ENCODE measurements at regions not wholly inside any gene's neighbourhood (a gene's known extent, or its start where the extent isn't known, plus 50 kb on each side); places are given as distances from the start of the nearest gene placed in this dataset.
"Not testable (repeated sequence)": the region's sequence is repeated elsewhere in the genome, so short reads cannot be mapped to it uniquely, and the experiment has no call there.

- DNase-seq (ENCODE audit: low read depth) = no peak
Measured at GRCh38 chr12:74370608-74371216, 166.9 kb upstream of the ATXN7L3B start.

- DNase-seq (ENCODE audit: low read depth) = no peak
Measured at GRCh38 chr12:74379114-74379513, 158.5 kb upstream of the ATXN7L3B start.

- peak; percentile 25 for DNase-seq (ENCODE audit: low read depth)
Measured at GRCh38 chr12:74381958-74382357, 155.7 kb upstream of the ATXN7L3B start.

- DNase-seq (ENCODE audit: low read depth) = no peak
Measured at GRCh38 chr12:74382983-74383382, 154.7 kb upstream of the ATXN7L3B start.

DNA sequence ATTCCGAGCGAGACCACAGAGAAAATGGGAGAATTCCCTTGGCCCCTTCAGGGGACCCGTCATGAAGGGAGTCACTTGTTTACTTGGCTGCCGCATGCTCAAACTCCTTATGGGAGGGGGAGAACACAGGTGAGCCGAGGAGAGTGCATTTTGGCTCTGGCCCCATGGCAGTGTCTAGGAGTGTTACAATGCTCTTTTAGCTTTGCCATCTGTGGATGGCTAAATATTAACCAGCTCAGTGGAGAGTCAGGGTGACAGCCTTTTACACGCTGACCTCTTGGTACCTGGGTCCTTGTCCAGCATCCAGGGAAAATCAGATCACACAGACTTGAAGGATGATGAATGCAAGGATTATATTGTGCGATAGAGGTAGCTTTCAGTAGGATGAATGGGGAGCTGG, 146.4 kb upstream of the ATXN7L3B start:
- no peak for DNase-seq (ENCODE audit: low read depth)

- DNase-seq (ENCODE audit: low read depth) = no peak
Measured at GRCh38 chr12:74393272-74393671, 144.4 kb upstream of the ATXN7L3B start.

- DNase-seq (ENCODE audit: low read depth) = no peak
Measured at GRCh38 chr12:74394647-74395046, 143.0 kb upstream of the ATXN7L3B start.

- no peak for DNase-seq (ENCODE audit: low read depth)
Measured at GRCh38 chr12:74401035-74401434, 136.6 kb upstream of the ATXN7L3B start.

DNA sequence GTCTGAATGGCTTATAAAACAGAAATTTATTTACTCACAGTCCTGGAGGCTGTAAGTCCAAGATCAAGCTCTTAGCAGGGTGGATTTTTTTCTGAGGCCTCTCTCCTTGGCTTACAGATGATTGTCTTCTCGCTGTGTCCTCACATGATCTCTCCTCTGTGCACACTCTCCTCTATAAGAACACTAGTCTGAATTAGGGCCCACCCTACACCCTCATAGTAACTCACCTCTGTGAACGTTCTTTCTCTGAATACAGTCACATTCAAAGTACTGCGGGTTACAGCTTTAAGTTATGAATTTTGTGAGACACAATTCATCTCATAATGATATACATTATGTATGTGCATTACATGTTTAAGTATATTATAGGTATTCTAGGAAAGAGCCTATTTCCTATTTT, 135.7 kb upstream of the ATXN7L3B start:
- no peak for DNase-seq (ENCODE audit: low read depth)

DNA sequence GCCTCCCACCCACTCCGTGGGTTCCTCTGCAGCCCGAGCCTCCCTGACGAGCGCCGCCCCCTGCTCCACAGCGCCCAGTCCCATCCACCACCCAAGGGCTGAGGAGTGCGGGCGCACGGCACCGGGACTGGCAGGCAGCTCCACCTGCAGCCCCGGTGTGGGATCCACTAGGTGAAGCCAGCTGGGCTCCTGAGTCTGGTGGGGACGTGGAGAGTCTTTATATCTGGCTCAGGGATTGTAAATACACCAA, 134.5 kb upstream of the ATXN7L3B start:
- not testable (repeated sequence) for DNase-seq (ENCODE audit: low read depth)

GRCh38 chr12:74408601-74409166, 129.0 kb upstream of the ATXN7L3B start:
- no peak for DNase-seq (ENCODE audit: low read depth)

GRCh38 chr12:74412606-74413230, 124.9 kb upstream of the ATXN7L3B start:
- no peak for DNase-seq (ENCODE audit: low read depth)

DNA sequence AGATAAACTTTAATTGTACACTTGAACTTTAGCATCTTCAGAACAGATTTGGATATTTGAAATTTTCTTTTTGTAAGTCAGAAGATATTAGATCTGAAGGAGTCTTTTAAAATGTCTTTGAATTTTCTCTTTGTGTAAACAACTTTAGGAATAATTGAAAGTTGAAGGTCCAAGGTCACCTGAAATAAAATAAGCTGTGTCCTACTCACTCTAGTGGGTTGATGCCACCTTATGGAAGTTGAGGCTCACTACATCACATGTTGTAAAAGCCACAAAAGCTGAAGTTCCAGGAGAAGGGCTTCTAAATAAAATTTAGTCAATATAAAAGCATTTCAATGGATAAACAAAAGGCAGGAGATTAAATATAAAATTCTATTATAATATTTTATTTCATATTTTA, 122.0 kb upstream of the ATXN7L3B start:
- DNase-seq (ENCODE audit: low read depth) = no peak

- DNase-seq (ENCODE audit: low read depth) = no peak
Measured at GRCh38 chr12:74418573-74418972, 119.1 kb upstream of the ATXN7L3B start.

GRCh38 chr12:74424778-74425177, 112.9 kb upstream of the ATXN7L3B start:
- no peak for DNase-seq (ENCODE audit: low read depth)

DNA sequence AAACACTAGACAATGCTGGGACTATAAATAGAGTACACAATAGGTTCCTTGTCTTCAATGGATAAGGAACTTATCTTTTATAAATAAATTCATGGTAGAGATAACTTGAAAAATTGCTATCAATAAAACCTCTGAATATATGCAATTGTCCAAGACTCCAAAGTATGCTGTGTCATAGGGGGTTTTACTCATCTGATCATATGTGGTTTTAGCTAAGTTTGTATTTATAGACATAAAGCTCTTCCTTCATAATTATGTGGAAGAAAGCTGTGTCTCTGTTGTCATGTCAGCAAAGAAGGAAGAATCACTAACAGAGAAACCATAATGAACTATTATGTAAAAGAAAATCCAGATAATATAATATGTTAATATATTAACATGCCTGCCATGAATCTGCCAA, 111.5 kb upstream of the ATXN7L3B start:
- no peak for DNase-seq (ENCODE audit: low read depth)

GRCh38 chr12:74429535-74429934, 108.1 kb upstream of the ATXN7L3B start:
- no peak for DNase-seq (ENCODE audit: low read depth)

DNA sequence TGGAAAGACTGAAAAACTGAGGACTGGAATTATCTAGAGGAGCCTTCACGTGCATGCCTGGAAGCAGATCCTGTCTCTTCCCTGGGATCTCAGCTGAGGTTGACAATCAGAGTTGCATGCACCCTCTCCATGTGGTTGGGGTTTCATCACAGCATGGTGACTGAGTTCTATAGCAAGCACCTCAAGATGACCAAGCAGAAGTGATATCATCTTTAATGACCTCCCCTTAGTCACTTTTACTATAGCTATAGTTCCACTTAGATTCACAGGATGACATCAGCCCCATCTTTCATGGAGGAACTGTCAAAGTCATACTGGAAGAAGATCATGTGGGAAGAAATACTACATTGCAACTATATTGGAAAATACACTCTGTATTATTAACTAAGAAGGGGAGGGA, 105.8 kb upstream of the ATXN7L3B start:
- DNase-seq (ENCODE audit: low read depth) = no peak

DNA sequence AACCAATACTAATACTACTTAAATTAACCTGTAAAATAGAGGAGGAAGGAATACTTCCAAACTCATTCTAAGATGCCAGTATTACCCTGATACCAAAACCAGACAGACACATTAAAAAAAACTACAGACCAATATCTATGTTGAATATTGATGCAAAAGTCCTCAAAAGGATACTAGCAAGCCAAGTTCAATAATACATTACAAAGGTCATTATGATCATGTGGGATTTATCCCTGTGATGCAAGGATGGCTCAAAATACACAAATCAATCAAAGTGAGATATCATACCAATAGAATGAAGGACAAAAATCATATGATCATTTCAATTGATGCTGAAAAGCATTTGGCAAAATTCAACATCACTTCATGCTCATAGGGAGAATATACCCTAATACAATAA, 97.2 kb upstream of the ATXN7L3B start:
- DNase-seq (ENCODE audit: low read depth) = no peak

GRCh38 chr12:74441872-74442271, 95.8 kb upstream of the ATXN7L3B start:
- DNase-seq (ENCODE audit: low read depth) = no peak

GRCh38 chr12:74446466-74446865, 91.2 kb upstream of the ATXN7L3B start:
- no peak for DNase-seq (ENCODE audit: low read depth)

DNA sequence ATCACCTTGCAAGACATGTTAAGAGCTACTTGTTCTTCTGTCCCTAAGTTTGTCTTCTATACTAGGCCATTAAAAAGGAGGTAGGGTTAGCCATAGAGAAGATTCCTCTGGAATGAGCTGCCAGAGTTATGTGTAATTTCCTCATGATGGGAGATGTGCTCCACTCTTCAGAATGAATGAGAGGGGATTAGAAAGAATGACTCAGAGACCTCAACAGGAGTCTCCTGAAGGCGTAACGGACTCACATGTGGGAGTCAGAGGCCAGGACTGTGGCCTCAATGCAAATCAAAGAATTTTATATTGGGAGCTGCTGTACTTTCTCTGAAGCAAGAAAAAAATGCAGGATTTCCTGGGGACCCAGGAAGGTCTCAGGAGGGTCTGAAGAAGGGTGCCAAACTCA, 87.8 kb upstream of the ATXN7L3B start:
- no peak for DNase-seq (ENCODE audit: low read depth)

GRCh38 chr12:74454109-74454508, 83.5 kb upstream of the ATXN7L3B start:
- DNase-seq (ENCODE audit: low read depth) = no peak

DNA sequence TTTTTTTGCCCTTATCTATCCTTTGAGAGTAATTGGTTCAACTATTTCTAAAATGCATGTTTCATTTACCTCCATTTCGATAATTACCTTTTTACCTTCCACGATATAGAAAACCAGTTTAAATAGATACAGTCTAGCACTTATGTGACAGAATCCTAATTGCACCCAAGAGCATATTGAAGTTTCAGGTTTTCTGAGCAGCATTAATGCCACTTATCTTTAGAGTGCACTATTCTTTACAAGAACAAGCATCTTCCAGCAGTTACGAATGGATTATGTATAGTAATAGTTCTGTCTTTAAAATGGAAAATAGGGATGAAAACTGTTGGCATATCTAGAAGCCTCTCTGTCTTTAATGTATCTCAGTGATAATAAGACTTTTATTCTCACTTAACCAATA, 82.2 kb upstream of the ATXN7L3B start:
- DNase-seq (ENCODE audit: low read depth) = no peak

Measured in forelimb muscle (tissue), 1 donor.